NCI-H82 (cell line): ENCODE measurements at regions not wholly inside any gene's neighbourhood (a gene's known extent, or its start where the extent isn't known, plus 50 kb on each side); places are given as distances from the start of the nearest gene placed in this dataset.

ENCODE experiments used
- DNase-seq: peaks from one replicate; lab custom pipeline; 2025; lab: John Stamatoyannopoulos, UW

DNA sequence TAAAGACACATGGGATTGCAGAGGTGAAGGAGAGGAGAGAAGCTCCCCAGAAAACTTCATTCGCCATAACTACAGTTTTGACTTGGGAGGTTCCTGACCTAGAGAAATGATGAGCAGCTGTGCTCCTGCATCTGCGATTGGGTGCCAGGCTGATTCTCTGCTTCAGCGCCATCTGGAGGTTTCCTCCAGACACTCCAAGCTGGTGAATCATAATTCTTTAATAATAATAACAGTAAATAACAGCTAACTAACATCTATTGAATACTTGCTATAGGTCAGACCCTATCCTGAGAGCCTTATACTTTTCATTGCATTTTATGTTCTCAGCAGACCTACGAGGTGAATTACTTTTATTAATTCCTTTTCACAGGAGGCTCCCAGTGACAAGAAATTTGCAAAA is 575.8 kb downstream of the TOX3 start:
- peak; percentile 67 for DNase-seq

DNA sequence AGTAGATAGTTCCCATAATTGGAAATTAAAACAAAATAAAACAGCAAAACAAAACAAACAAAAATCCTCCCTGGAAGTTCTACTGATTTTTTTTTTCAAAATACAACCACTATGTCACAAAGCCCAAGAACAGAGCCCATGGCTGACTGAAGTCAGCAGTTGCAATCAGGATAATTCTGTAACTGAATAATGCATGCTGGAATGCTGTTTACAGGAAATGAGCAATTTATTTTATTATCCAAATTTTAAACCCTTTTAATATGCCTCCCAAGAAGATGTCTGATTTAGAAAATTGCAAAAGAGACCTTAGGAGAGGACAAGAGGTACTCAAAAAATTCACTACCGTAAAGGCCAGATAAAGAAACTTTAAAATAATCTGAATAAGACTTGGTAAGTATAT is 578.2 kb downstream of the TOX3 start:
- no peak for DNase-seq

DNA sequence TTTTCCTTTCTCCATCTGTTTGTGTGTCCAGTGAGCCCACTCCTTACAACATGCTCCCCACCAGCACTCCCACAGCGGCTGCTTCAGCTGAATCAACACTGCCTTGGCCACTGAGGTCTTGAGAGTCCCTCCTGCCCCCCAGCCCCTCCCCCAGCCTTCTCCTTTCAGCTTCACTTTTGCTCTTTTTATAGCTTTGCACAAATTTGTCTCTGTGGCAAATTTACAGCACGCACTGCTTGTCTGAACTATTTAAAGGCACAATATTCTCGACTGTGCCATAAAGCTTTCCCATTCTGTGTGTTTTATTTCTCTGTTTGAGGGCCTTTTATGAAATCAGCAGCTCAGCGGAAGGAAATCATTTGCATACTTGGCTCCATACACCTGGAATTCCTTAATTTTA is 579.3 kb downstream of the TOX3 start:
- no peak for DNase-seq

DNA sequence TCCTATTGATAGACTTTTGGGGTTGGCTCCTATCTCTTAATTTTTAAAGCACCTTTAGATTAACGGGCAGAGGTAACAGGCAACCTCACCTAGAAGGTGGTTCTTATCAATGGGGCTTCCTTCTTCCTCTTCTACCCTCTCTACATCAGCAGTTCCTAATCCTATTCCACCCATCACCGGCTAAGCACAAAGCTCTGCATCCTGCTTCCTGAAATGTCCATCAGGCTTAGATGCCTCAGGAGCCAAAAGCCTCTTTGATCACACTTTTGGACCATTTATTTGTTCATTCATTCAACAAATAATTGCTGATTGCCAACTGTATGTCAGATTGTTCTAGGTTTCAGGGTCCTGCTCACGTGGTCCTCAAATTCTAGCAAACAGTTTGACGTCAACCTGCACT is 586.0 kb downstream of the TOX3 start:
- DNase-seq: peak; percentile 62

DNA sequence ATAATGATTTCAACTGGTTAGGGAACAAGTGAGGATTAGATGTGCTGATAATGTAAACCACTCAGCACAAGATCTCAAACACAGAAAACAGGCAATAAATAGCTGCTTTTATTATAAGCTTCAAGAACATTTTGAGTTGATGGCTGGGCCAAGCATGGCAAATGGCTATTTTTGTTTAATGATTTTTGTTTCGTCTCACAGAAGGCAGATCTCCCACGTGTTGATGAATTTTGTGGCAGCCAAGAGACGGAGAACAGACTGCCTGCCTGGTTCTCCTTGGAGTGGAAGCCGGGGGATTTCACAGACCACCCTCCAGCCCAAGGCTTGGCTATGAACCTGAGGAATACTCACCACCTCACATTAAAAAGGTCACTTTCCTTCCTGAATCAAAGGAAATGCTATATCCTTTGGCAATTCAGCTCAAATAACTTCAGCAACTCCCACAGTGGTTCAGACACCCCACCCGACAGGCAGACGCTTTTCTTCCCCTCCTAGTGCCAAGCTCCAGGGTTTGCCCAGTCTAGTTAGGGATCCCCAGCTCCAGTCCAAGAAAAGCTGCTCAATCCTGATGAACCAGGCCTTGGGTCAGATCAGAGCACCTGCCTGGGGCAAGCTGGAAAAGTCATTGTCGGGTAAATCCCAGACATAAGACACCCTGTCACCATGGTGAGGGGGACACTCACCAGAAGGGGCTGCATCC is 593.5 kb downstream of the TOX3 start:
- no peak for DNase-seq

DNA sequence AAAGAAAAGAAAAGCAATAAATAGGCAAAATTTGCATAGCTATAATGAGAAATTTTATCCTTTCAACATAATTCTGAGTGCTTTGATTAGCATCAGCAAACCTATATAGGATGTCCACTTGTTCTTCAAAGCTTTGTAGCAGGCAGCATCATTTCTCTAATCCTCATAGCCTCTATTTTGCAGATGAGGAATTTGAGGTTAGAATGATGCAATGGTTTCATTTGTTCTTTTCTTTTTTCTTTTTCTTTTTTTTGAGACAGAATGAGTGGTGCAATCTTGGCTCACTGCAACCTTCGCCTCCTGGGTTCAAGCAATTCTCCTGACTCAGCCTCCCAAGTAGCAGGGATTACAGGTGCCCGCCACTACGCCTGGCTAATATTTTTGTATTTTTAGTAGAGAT is 594.4 kb downstream of the TOX3 start:
- DNase-seq: no peak

DNA sequence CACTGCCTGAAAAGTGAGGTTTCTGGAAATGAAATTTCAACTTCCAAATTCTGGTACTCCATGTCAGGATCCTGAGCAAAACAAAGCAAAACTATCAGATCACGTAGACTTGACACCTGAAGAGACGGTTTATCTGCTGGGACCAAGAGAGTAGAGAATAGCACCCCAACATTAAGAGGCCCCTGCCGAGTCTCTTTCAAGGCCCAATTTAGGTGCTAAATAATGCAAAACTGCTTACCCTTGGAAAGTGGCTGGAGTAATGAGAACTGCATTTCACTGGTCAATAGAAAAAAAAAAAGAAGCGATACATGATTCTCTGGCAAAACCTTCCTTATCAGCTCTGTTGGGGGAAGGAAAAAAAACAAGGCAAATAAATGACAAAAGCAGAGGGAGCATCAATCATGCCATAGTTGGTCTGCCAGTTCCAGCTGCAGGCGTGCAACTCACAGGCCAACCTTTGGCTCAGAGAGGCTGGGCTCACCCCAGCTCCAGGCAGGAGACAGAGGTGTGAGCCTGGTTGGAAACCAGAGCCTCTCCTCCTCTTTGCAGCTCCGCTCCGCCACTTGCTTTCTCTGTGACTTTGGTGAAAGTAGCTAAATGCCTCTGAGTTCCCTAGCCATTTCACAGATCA is 595.2 kb downstream of the TOX3 start:
- DNase-seq: no peak

DNA sequence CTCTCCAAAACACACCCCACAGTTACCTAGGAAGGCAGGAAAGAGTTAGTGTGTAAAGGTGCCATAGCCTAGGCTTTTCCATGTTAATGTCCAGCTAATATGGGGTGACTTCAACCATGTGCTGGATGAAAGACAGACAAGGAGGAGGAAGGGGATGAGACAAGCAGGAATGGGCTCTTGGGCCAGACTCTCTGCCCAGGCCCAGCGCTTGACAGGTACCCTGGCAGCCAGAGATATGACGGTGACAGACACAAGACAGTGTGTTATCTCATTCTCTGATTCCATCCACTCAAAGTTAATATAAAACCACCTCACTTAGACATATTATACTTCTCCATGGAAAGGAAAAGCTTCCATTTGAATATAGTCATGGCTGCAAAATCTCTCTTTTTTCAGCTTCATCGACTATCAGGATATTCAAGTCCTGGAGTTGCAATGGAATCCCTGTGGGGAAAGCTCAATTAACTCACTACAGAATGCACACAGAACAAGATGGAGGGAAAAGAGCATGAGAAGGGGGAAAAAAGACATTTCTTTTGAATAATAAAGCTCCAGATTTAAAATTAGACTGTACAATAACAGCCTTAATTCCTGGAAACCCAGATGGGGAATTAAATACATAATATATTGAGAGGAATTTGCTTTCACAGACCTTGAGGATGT is 596.7 kb downstream of the TOX3 start:
- DNase-seq: no peak

DNA sequence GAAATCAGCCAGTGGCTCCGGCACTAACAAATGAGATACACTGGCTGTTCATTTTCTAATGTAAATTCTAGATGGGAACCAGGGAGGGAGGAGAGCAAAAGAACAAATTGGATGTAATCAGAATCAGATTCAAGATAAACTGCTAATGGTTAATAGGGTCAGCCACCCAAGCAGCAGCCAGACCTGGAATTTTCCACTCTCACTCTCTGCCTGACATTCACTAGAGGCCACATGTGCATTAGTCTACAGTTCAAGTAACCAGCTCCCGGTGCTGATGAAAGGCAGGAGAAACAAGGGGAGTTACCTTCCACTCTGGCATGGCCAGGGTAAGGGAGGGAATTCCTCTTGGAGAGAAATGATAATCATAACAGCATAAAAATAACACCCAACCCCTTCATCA is 597.7 kb downstream of the TOX3 start:
- no peak for DNase-seq

DNA sequence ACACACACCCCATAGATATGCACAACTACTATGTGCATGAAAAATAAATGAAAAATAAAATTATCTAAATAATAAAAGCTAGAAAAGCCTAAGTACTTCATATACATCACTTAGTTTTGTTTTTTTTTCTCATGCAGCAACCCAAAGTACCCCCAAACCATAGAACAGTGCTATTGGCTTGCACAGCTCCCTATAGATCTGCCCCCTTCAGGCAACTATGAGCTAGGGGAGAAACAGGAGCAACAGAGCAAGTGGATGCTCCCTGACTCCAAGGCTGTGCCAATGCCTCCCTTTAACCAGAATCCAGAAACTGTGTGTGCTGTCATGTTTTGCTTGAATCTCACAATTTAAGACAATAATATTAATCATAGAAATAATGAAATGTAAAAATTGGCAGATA is 605.5 kb downstream of the TOX3 start:
- DNase-seq: no peak

DNA sequence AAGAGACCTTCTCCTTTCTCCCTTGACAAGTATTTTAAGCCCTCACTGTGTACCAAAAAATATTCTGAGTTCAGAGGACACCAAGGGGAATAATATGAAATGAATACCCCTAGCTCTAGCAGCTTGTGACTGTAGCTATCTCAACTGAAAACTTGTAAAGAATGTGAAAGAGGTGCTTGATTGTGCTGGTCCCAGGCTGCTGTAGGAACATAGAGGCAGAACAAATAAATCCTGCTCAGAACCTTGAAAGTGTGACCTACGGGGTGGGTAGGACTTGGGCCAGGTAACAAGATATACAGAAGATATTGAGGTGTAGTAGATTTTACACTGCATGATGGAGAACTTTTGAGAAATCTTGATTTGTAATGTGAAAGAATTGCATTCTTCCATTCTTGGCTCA is 606.8 kb downstream of the TOX3 start:
- DNase-seq: no peak

DNA sequence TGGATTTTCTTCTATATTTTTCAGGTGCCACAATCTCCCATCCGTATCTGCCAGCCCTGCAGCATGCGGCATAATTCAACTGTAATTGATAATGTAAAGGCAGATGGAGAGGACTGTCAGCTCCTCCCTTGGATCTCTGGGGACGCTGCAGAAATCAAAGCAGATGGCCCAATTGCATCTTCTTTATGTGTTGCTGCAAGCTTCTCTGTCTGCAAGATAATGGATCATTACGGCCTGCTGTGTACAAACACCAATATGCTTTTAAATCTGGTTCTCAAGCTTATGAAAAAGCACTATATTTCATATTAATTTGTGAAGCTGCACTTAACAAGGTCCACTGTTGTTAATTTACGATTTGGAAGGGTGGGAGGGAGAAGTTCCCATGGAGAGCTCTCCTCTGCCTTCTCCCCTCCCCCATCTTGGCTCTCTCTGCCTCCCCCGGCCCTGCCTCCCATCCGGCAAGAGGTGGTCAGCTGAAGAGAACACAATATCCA is 607.5 kb downstream of the TOX3 start:
- DNase-seq: peak; percentile 90

DNA sequence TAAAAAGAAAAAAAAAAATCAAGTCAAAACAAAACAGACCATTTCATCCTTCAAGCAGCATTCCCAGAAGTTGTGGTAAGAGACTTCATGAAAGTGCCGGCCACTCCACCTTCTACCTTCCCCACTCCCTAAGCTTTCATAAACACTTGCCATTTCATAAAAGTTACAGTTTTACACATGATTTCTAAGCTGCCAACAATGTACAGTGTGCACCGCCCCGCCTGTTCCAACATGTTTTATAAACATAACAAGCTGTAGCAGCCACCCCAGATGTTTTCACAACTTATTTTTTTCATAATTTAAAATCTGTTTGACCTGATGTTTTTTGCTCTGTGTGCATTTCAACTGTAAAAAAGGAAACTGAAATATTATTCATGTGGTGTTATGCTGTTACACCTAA is 608.1 kb downstream of the TOX3 start:
- DNase-seq: no peak

DNA sequence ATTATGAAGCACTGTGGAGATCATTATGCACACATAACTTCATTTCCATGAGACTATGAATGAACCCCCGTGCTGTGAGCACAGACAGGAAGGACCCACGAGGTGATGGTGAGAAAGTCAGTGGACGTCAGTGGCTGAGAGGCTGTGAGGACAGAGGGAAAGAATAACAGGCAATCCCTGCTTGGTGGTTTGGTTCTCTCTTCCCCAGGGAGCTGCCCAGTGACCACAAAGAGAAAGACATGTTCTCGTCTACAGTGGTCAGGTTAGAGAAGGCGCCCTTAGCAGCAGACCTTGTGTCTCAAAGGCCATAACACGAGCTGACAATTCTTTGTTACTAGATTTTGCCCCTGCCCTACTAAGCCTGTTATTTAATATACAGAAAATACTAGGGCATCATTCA is 609.2 kb downstream of the TOX3 start:
- DNase-seq: no peak

DNA sequence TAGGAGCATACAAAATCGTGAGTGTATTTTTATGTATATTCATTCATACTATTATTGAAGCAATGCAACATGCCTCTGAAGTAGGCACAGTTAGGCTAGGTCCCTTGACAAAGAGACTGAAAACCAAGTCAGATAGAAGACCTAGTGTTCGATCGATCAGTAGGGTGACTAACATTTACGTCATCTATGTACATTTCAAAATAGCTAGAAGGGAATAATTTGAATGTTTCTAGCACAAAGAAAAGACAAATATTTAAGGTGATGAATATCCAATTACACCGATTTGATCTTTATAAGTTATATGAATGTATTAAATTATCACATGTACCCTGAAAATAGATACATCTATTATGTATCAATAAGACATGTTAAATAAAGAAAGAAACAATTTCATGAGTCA is 610.1 kb downstream of the TOX3 start:
- no peak for DNase-seq

DNA sequence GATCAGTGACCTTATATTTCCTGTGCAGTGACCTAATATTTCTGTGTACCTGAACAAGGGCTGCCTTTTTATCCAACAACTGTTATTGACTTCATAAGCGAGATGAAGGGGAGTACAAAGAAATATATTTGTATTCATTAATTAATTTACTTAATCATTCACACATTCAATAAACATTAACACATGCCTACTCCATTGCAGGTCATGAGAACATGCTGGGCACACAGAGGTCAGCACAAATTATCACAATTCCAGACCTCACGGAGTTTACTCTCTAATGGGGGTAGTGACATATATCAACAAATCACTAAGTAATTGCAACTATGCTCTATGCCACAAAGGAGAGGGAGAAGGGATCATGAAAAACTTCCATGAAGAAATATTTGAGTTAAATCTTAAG is 614.6 kb downstream of the TOX3 start:
- no peak for DNase-seq

DNA sequence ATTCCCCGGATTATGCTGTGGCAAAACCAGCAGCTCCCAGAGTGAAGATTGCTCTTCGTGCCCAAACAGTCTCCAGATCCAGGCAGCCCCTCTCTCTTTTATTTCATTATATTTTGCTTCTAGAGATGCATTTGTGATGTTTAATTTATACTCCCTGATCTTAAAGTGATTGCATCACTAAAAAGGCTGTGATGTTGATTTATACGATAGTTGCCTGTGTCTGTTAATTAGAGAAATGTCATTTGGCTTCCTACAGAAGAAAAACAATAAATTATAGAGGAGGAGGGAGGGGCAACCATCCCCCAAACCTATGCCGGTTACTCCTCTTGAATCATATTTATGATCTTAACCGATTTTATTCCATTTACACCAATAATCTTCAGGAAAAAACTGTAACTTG is 615.3 kb downstream of the TOX3 start:
- no peak for DNase-seq

DNA sequence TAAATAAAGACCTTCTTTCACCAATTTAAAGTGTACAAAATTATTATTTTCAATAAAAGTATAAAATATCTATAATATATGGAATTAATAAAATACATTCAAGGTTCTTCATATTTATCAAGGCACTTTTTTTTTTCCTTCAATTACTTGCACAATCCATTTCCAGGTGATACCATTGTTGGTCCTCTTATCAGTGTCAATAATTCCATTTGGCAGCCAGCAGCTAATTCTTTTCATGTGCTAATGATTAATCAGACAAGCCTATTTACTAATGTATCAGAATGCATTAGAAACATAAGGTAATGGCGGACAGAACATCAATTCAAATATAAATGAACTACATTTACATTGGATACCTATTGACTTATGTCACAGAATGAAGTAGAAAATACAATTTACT is 622.2 kb downstream of the TOX3 start:
- DNase-seq: no peak

DNA sequence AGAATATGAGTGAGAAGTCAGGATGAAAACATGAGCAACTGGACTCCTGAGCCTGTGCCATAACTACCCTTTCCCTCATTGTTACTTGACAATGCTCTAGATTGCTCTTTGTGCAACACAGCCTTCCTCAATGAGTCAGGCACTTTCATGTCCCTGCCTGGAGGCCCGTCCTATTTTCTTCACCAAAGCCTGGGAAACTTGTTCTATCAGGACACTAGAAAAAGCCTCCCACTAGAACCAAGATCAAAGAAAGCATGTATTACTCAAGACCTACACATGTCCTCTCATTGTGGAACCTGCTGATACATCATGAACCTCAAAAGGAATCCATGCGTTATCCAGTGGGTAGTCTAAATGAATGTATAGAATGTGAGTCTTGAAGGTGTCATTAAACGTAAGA is 624.5 kb downstream of the TOX3 start:
- no peak for DNase-seq

DNA sequence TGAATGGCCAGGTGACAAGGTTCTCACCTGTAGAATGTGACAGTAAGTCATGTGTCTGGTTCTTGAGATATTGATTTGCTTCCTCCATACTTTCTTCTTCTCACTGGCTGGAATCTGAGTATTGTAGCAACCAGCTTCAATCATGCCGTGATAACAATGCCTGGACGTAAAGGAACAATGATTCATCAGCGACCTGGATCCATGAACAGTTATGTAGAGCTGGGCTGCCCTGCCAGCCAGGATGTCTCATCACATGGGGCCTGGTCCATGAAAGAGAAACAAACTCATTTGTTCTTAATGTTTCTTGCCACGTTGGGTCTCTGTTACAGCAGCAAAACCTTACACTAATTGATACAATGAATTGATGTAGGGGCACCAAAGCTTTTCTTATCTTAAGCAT is 627.2 kb downstream of the TOX3 start:
- DNase-seq: no peak

DNA sequence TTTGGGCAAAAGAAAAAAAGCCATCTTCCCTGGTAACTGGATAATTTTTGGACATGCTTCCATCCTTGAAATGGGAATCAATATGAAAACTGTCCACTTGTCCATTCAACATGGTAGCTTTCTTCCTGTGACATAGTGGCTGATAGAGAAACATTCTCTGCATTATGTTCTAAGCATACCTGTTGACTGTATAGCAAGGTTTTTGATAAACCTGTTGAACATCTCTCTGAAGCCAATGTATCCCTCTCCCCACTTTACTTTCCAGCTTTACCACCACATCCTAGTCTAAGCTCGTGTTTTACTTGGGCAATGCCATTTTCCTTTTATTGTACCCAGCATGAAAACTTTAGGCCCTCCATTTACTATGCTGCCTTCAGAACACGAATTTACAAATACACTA is 630.1 kb downstream of the TOX3 start:
- no peak for DNase-seq

DNA sequence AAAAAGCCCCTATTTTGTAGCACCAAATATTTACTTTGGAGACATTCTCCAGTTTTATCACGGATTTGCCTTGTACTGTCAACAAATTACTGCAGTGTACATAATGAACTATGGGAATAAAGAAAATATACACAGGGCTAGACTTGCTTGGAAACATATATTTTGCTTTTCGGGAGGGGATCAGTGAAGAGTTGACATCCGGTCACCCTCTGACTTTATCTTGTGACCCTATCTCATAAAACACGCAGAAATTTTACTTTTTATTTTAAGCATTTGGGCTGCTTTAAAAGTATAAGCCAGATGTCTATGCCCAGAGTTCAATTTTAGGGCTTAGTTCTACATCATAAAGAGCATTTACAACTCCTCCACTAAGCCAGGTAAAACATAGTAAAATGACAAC is 630.7 kb downstream of the TOX3 start:
- no peak for DNase-seq

DNA sequence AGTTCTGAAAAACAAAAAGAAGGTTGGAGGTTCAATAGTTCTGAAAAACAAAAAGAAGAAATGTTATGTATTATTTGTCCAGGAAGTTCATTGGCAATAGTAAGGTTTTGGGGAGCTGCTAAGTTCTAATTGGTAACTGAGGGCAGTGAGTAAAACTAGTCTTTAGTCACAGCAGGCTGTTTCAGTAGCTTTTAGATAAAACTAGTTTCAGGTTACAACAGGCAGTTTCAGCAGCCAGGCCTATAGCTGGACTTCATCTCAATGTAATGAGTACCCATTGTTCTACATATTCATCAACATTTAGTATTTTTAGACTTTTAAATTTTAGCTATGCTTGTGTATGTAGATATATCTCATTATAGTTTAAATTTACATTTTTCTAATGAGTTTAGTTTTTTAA is 639.3 kb downstream of the TOX3 start:
- no peak for DNase-seq
